ENCODE measurements at regions not wholly inside any gene's neighbourhood (a gene's known extent, or its start where the extent isn't known, plus 50 kb on each side); places are given as distances from the start of the nearest gene placed in this dataset.

- H3K9me3 Mint-ChIP-seq (ENCODE audit: unreplicated experiment), result peaks cover 2% of the 10 kb centered on the region
Measured at GRCh38 chr1:95427525-95427924, 193.5 kb downstream of the RWDD3 start.

GRCh38 chr1:95431235-95431634, 197.2 kb downstream of the RWDD3 start:
- H3K9me3 Mint-ChIP-seq (ENCODE audit: unreplicated experiment), result peaks cover 1% of the 10 kb centered on the region
- H3K36me3 Mint-ChIP-seq (ENCODE audit: unreplicated experiment), result no peaks in the 10 kb centered on the region
- H3K27me3 Mint-ChIP-seq (ENCODE audit: unreplicated experiment), result peaks cover 2% of the 10 kb centered on the region
- no peak overlapping the region for H3K4me3 Mint-ChIP-seq (ENCODE audit: unreplicated experiment)
- DNase-seq, result no peak
- no peak overlapping the region for H3K27ac Mint-ChIP-seq (ENCODE audit: unreplicated experiment)
- TF ChIP-seq CTCF (IDR thresholded peaks at IDR 0.05; ENCODE audit: partially characterized antibody, unreplicated experiment), result no peak
- H3K4me1 Mint-ChIP-seq (ENCODE audit: low read depth, unreplicated experiment), result peaks cover 1% of the 10 kb centered on the region

More at GRCh38 chr1:95427525-95427924, 193.5 kb downstream of the RWDD3 start:
- Mint-ChIP-seq H3K27ac (ENCODE audit: unreplicated experiment) (no peak overlapping the region), H3K4me1 (ENCODE audit: low read depth, unreplicated experiment) (peaks cover 8% of the 10 kb centered on the region), H3K4me3 (ENCODE audit: unreplicated experiment) (no peak overlapping the region), H3K27me3 (ENCODE audit: unreplicated experiment) (peaks cover 2% of the 10 kb centered on the region), H3K36me3 (ENCODE audit: unreplicated experiment) (no peaks in the 10 kb centered on the region)
- no peak for TF ChIP-seq CTCF (IDR thresholded peaks at IDR 0.05; ENCODE audit: partially characterized antibody, unreplicated experiment)
- no peak for DNase-seq

GRCh38 chr1:95435611-95436010, 201.6 kb downstream of the RWDD3 start:
- Mint-ChIP-seq H3K27me3 (ENCODE audit: unreplicated experiment) (peaks cover 2% of the 10 kb centered on the region), H3K9me3 (ENCODE audit: unreplicated experiment) (peaks cover 1% of the 10 kb centered on the region), H3K27ac (ENCODE audit: unreplicated experiment) (no peak overlapping the region), H3K36me3 (ENCODE audit: unreplicated experiment) (no peaks in the 10 kb centered on the region), H3K4me3 (ENCODE audit: unreplicated experiment) (no peak overlapping the region), H3K4me1 (ENCODE audit: low read depth, unreplicated experiment) (peaks cover 15% of the 10 kb centered on the region)
- no peak for DNase-seq
- no peak for TF ChIP-seq CTCF (IDR thresholded peaks at IDR 0.05; ENCODE audit: partially characterized antibody, unreplicated experiment)

- no peak for DNase-seq
- Mint-ChIP-seq H3K36me3 (ENCODE audit: unreplicated experiment) (no peaks in the 10 kb centered on the region), H3K4me1 (ENCODE audit: low read depth, unreplicated experiment) (peaks cover 25% of the 10 kb centered on the region), H3K9me3 (ENCODE audit: unreplicated experiment) (peaks cover 1% of the 10 kb centered on the region), H3K27me3 (ENCODE audit: unreplicated experiment) (peaks cover 1% of the 10 kb centered on the region), H3K4me3 (ENCODE audit: unreplicated experiment) (no peak overlapping the region), H3K27ac (ENCODE audit: unreplicated experiment) (no peak overlapping the region)
- TF ChIP-seq CTCF (IDR thresholded peaks at IDR 0.05; ENCODE audit: partially characterized antibody, unreplicated experiment), result no peak
Measured at GRCh38 chr1:95437011-95437410, 203.0 kb downstream of the RWDD3 start.

GRCh38 chr1:95437781-95438180, 203.8 kb downstream of the RWDD3 start:
- Mint-ChIP-seq H3K4me1 (ENCODE audit: low read depth, unreplicated experiment) (peaks cover 25% of the 10 kb centered on the region), H3K27ac (ENCODE audit: unreplicated experiment) (no peak overlapping the region), H3K36me3 (ENCODE audit: unreplicated experiment) (no peaks in the 10 kb centered on the region), H3K4me3 (ENCODE audit: unreplicated experiment) (no peak overlapping the region), H3K9me3 (ENCODE audit: unreplicated experiment) (peaks cover 1% of the 10 kb centered on the region), H3K27me3 (ENCODE audit: unreplicated experiment) (no peaks in the 10 kb centered on the region)
- TF ChIP-seq CTCF (IDR thresholded peaks at IDR 0.05; ENCODE audit: partially characterized antibody, unreplicated experiment), result no peak
- DNase-seq, result no peak
